Right lobe of liver (tissue), 4 donors: ENCODE measurements at regions not wholly inside any gene's neighbourhood (a gene's known extent, or its start where the extent isn't known, plus 50 kb on each side); places are given as distances from the start of the nearest gene placed in this dataset.

ENCODE experiments used
- POLR2A ChIP-seq: fragments of 450-650 bp; IDR thresholded peaks from one replicate; pipeline ENCODE4 v1.6.1; 2017; ENCODE audit warnings: antibody characterized with exemption, mild to moderate bottlenecking
- TF ChIP-seq, protein P1 (sequence below), 4 donors: fragments of 200-600 bp in 3 of 4; fragments of 450-650 bp in 1 of 4; IDR thresholded peaks; one replicate each; pipeline versions ENCODE4 v1.5.1 to v1.8.0; 2016 to 2022; ENCODE audit warnings: antibody characterized with exemption in 4 of 4, mild to moderate bottlenecking in 2 of 4
- donor health status: DM: no; HTN: no; CAD: no.
- donor health status: DM: no; HTN: no; CAD: no.
- donor health status: DM: no; HTN: yes; CAD: no.

DNA sequence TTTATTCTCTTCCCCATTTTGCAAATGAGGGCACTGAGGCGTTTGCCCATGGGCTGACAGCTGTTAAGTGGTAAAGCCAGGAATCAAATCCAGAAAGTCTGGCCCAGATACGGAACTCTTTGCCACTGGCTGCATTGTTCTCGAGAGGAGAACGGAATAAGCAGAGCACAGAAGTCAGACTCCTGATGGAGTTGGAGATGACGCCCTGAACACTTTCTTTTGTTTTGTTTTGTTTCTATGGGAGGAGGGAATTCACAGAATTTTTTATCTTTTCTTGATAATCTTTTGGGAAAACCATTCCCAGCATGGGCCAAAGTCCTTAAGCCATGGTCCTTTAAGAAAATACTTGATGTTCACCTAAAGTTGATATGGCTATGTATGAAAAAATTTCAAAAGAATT is 322.2 kb downstream of the RDH14 start:
- TF ChIP-seq, protein P1, sequence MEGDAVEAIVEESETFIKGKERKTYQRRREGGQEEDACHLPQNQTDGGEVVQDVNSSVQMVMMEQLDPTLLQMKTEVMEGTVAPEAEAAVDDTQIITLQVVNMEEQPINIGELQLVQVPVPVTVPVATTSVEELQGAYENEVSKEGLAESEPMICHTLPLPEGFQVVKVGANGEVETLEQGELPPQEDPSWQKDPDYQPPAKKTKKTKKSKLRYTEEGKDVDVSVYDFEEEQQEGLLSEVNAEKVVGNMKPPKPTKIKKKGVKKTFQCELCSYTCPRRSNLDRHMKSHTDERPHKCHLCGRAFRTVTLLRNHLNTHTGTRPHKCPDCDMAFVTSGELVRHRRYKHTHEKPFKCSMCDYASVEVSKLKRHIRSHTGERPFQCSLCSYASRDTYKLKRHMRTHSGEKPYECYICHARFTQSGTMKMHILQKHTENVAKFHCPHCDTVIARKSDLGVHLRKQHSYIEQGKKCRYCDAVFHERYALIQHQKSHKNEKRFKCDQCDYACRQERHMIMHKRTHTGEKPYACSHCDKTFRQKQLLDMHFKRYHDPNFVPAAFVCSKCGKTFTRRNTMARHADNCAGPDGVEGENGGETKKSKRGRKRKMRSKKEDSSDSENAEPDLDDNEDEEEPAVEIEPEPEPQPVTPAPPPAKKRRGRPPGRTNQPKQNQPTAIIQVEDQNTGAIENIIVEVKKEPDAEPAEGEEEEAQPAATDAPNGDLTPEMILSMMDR (IDR thresholded peaks at IDR 0.05) = no peak
- TF ChIP-seq POLR2A = no peak
